Stimulated activated CD4-positive, alpha-beta T cell treated with anti-CD3 and anti-CD28 coated beads, Interleukin-15, amount 100 ng/mL, for 48 hours (primary cell): ENCODE measurements at regions not wholly inside any gene's neighbourhood (a gene's known extent, or its start where the extent isn't known, plus 50 kb on each side); places are given as distances from the start of the nearest gene placed in this dataset.

Experiments used
- DNase-seq, 2 donors: peaks; one replicate each; pipeline ENCODE4 v3.0.0-alpha.2; 2020; ENCODE audit warnings: low read depth in 2 of 2

GRCh38 chr22:49182416-49182815, 645.3 kb downstream of the BRD1 start:
- no peak for DNase-seq

- no peak for DNase-seq
Observed at GRCh38 chr22:49181942-49182341, 645.7 kb downstream of the BRD1 start.

- no peak for DNase-seq
Observed at GRCh38 chr22:49181431-49181830, 646.2 kb downstream of the BRD1 start.

- DNase-seq: no peak
Observed at GRCh38 chr22:49180683-49181024, 647.0 kb downstream of the BRD1 start.

GRCh38 chr22:49179886-49180682, 647.6 kb downstream of the BRD1 start:
- no peak for DNase-seq

GRCh38 chr22:49179175-49179574, 648.5 kb downstream of the BRD1 start:
- no peak for DNase-seq

GRCh38 chr22:49178246-49179005, 649.2 kb downstream of the BRD1 start:
- no peak for DNase-seq

GRCh38 chr22:49177666-49178065, 650.0 kb downstream of the BRD1 start:
- DNase-seq: no peak

GRCh38 chr22:49176956-49177355, 650.7 kb downstream of the BRD1 start:
- DNase-seq: no peak

GRCh38 chr22:49170053-49170452, 657.6 kb downstream of the BRD1 start:
- DNase-seq: no peak

- DNase-seq: no peak
Observed at GRCh38 chr22:49169074-49169744, 658.5 kb downstream of the BRD1 start.

- DNase-seq: no peak
Observed at GRCh38 chr22:49168219-49168813, 659.4 kb downstream of the BRD1 start.

- DNase-seq: no peak
Observed at GRCh38 chr22:49166746-49167145, 660.9 kb downstream of the BRD1 start.

- no peak for DNase-seq
Observed at GRCh38 chr22:49166211-49166610, 661.5 kb downstream of the BRD1 start.

GRCh38 chr22:49164773-49165320, 662.8 kb downstream of the BRD1 start:
- no peak for DNase-seq

- no peak for DNase-seq
Observed at GRCh38 chr22:49163960-49164690, 663.5 kb downstream of the BRD1 start.

- no peak for DNase-seq
Observed at GRCh38 chr22:49163258-49163959, 664.3 kb downstream of the BRD1 start.

- DNase-seq: no peak
Observed at GRCh38 chr22:49162841-49163240, 664.8 kb downstream of the BRD1 start.

- no peak for DNase-seq
Observed at GRCh38 chr22:49161002-49161850, 666.4 kb downstream of the BRD1 start.
